Gastroesophageal sphincter (tissue), 3 donors: ENCODE measurements at regions not wholly inside any gene's neighbourhood (a gene's known extent, or its start where the extent isn't known, plus 50 kb on each side); places are given as distances from the start of the nearest gene placed in this dataset.

ENCODE experiments used
- POLR2A ChIP-seq, 2 donors: fragments of 450-650 bp; IDR thresholded peaks; one replicate each; pipeline ENCODE4 v1.6.1; 2017; ENCODE audit warnings: antibody characterized with exemption in 2 of 2, mild to moderate bottlenecking in 2 of 2, moderate library complexity in 1 of 2
- POLR2AphosphoS5 ChIP-seq: sonication (generic); formaldehyde crosslinking; IDR thresholded peaks from one replicate; pipeline ENCODE4 v1.6.1; 2017; ENCODE audit warnings: antibody characterized with exemption
- TF ChIP-seq, protein P1 (sequence below), 4 experiments: fragments of 200-600 bp in 2 of 4; fragments of 450-650 bp in 2 of 4; sonication (generic) in 1 of 4; IDR thresholded peaks; one replicate each; pipeline ENCODE4 v1.5.1; 2017 to 2019; ENCODE audit warnings: antibody characterized with exemption in 4 of 4, mild to moderate bottlenecking in 2 of 4, moderate library complexity in 2 of 4

DNA sequence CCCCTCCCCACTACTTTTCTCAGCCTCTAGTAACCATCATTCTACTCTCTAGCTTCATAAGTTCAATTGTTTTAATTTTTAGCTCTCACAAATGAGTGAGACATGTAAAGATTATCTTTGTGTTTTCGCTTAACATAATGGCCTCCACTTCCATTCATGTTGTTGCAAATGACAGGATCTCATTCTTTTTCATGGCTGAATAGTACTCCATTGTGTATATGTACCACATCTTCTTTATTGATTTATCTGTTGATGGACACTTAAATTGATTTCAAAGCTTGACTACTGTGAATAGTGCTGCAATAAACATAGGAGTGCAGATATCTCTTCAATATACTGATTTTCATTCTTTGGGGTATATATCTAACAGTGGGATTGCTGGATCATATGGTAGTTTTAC is 699.8 kb upstream of the NR2F2 start:
- TF ChIP-seq, protein P1, sequence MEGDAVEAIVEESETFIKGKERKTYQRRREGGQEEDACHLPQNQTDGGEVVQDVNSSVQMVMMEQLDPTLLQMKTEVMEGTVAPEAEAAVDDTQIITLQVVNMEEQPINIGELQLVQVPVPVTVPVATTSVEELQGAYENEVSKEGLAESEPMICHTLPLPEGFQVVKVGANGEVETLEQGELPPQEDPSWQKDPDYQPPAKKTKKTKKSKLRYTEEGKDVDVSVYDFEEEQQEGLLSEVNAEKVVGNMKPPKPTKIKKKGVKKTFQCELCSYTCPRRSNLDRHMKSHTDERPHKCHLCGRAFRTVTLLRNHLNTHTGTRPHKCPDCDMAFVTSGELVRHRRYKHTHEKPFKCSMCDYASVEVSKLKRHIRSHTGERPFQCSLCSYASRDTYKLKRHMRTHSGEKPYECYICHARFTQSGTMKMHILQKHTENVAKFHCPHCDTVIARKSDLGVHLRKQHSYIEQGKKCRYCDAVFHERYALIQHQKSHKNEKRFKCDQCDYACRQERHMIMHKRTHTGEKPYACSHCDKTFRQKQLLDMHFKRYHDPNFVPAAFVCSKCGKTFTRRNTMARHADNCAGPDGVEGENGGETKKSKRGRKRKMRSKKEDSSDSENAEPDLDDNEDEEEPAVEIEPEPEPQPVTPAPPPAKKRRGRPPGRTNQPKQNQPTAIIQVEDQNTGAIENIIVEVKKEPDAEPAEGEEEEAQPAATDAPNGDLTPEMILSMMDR (IDR thresholded peaks at IDR 0.05), result no peak
- TF ChIP-seq POLR2AphosphoS5, result no peak
- TF ChIP-seq POLR2A (IDR thresholded peaks at IDR 0.05), result no peak
